ENCODE measurements at regions not wholly inside any gene's neighbourhood (a gene's known extent, or its start where the extent isn't known, plus 50 kb on each side); places are given as distances from the start of the nearest gene placed in this dataset.

GRCh38 chr4:100797356-100797755, 279.5 kb upstream of the EMCN start:
- Histone ChIP-seq H3K9me3 (no peaks in the 10 kb centered on the region), H3K4me1 (no peaks in the 10 kb centered on the region), H3K27ac (no peak overlapping the region), H3K4me3 (no peak overlapping the region), H3K36me3 (no peaks in the 10 kb centered on the region), H3K27me3 (no peaks in the 10 kb centered on the region)
- TF ChIP-seq CTCF (IDR thresholded peaks at IDR 0.05): no peak
- ATAC-seq: no peak
- DNase-seq: no peak
- intact Hi-C loops (cut with DNase I): no loop called here

GRCh38 chr4:100796332-100796731, 278.5 kb upstream of the EMCN start:
- Histone ChIP-seq H3K36me3 (no peaks in the 10 kb centered on the region), H3K27ac (no peak overlapping the region), H3K9me3 (no peaks in the 10 kb centered on the region), H3K4me3 (no peak overlapping the region), H3K27me3 (no peaks in the 10 kb centered on the region), H3K4me1 (no peaks in the 10 kb centered on the region)
- no peak for DNase-seq
- intact Hi-C loops (cut with DNase I): no loop called here
- no peak for TF ChIP-seq CTCF (IDR thresholded peaks at IDR 0.05)
- ATAC-seq: no peak

- DNase-seq (no peak), ATAC-seq (no peak)
- Histone ChIP-seq H3K27ac (no peak overlapping the region), H3K36me3 (no peaks in the 10 kb centered on the region), H3K4me3 (no peak overlapping the region), H3K27me3 (no peaks in the 10 kb centered on the region), H3K9me3 (no peaks in the 10 kb centered on the region), H3K4me1 (no peaks in the 10 kb centered on the region)
- intact Hi-C loops (cut with DNase I): no loop called here
- TF ChIP-seq CTCF (IDR thresholded peaks at IDR 0.05): no peak
Observed at GRCh38 chr4:100795581-100795980, 277.8 kb upstream of the EMCN start.

GRCh38 chr4:100790836-100791615, 273.2 kb upstream of the EMCN start:
- ATAC-seq: no peak
- no peak for TF ChIP-seq CTCF (IDR thresholded peaks at IDR 0.05)
- Histone ChIP-seq H3K9me3 (no peaks in the 10 kb centered on the region), H3K4me1 (no peaks in the 10 kb centered on the region), H3K36me3 (no peaks in the 10 kb centered on the region), H3K27me3 (no peaks in the 10 kb centered on the region), H3K27ac (no peak overlapping the region), H3K4me3 (no peak overlapping the region)
- intact Hi-C loops (cut with DNase I): no loop called here
- DNase-seq: no peak

GRCh38 chr4:100789991-100790390, 272.2 kb upstream of the EMCN start:
- no peak for ATAC-seq
- Histone ChIP-seq H3K27me3 (no peaks in the 10 kb centered on the region), H3K27ac (no peak overlapping the region), H3K36me3 (no peaks in the 10 kb centered on the region), H3K4me1 (no peaks in the 10 kb centered on the region), H3K4me3 (no peak overlapping the region), H3K9me3 (no peaks in the 10 kb centered on the region)
- intact Hi-C loops (cut with DNase I): no loop called here
- no peak for TF ChIP-seq CTCF (IDR thresholded peaks at IDR 0.05)
- no peak for DNase-seq

GRCh38 chr4:100786481-100786880, 268.7 kb upstream of the EMCN start:
- Histone ChIP-seq H3K4me3 (no peak overlapping the region), H3K27ac (no peak overlapping the region), H3K36me3 (no peaks in the 10 kb centered on the region), H3K4me1 (no peaks in the 10 kb centered on the region), H3K9me3 (no peaks in the 10 kb centered on the region), H3K27me3 (no peaks in the 10 kb centered on the region)
- intact Hi-C loops (cut with DNase I): no loop called here
- DNase-seq (no peak), ATAC-seq (no peak)
- TF ChIP-seq CTCF (IDR thresholded peaks at IDR 0.05): no peak
